Transverse colon (tissue), 4 donors: ENCODE measurements at regions not wholly inside any gene's neighbourhood (a gene's known extent, or its start where the extent isn't known, plus 50 kb on each side); places are given as distances from the start of the nearest gene placed in this dataset.

Experiments
- DNase-seq: peaks from one replicate; pipeline ENCODE4 v3.0.0-alpha.2; 2019
- H3K27ac ChIP-seq, 4 donors: fragments of 200-600 bp; sonication (generic); 2 replicates each; pipeline ENCODE4 v1.5.1; 2016 to 2018; ENCODE audit warnings: inconsistent platforms in 4 of 4
- H3K27me3 ChIP-seq: fragments of 200-600 bp; sonication (generic); 2 replicates; pipeline ENCODE4 v1.5.1; 2017; ENCODE audit warnings: inconsistent platforms
- H3K36me3 ChIP-seq, 4 donors: fragments of 200-600 bp; sonication (generic); 2 replicates each; pipeline ENCODE4 v1.5.1; 2017 to 2019; ENCODE audit warnings: inconsistent platforms in 4 of 4
- H3K4me1 ChIP-seq, 4 donors: fragments of 200-600 bp; sonication (generic); 2 replicates each; pipeline ENCODE4 v1.5.1; 2017 to 2020; ENCODE audit warnings: inconsistent platforms in 4 of 4
- H3K4me3 ChIP-seq, 4 donors: fragments of 200-600 bp; sonication (generic); 1 replicate in 1 of 4; 2 replicates in 3 of 4; pipeline versions ENCODE4 v1.5.1 to v1.6.1; 2017 to 2019; ENCODE audit warnings: inconsistent platforms in 4 of 4
- H3K9me3 ChIP-seq, 2 donors: fragments of 200-600 bp; sonication (generic); 2 replicates each; pipeline ENCODE4 v1.5.1; 2017 to 2019; ENCODE audit warnings: inconsistent platforms in 2 of 2
- EP300 ChIP-seq: sonication (generic); formaldehyde crosslinking; IDR thresholded peaks from one replicate; pipeline ENCODE4 v1.6.1; 2017; ENCODE audit warnings: antibody characterized with exemption, low read depth
- POLR2A ChIP-seq: fragments of 450-650 bp; IDR thresholded peaks from one replicate; pipeline ENCODE4 v1.6.1; 2016; ENCODE audit warnings: antibody characterized with exemption, mild to moderate bottlenecking, moderate library complexity
- POLR2AphosphoS5 ChIP-seq, 3 donors: sonication (generic); formaldehyde crosslinking; IDR thresholded peaks; one replicate each; pipeline ENCODE4 v1.6.1; 2016; ENCODE audit warnings: antibody characterized with exemption in 3 of 3
- WGBS, 2 donors: methylation state at CpG; one replicate each; pipeline ENCODE4 v1.1.5; 2018; ENCODE audit warnings: low coverage in 1 of 2; 5-methylcytosine and 5-hydroxymethylcytosine counted together
- in situ Hi-C, 4 donors: fragments of 200-750 bp; cut with MboI; loops; one replicate each; pipeline versions ENCODE4 v1.15.0 to v1.15.1; 2017; ENCODE audit warnings: low sequenced_read_pairs in 3 of 4, low pct_ligation_motif_present in 1 of 4, low pct_unique_long_range_greater_than_20kb in 1 of 4
- intact Hi-C: fragments of 100-400 bp; cut with DNase I; formaldehyde crosslinking; loops from one replicate; pipeline ENCODE4 v1.15.1; 2023; ENCODE audit warnings: low total_unique reads
- TF ChIP-seq, protein P1 (sequence below), 5 experiments: fragments of 200-600 bp in 3 of 5; fragments of 450-650 bp in 2 of 5; sonication (generic) in 3 of 5; IDR thresholded peaks; 1 replicate in 2 of 5; 2 replicates in 3 of 5; pipeline ENCODE4 v1.5.1; 2016 to 2017; ENCODE audit warnings: antibody characterized with exemption in 5 of 5, inconsistent platforms in 3 of 5, mild to moderate bottlenecking in 2 of 5, moderate library complexity in 1 of 5

- Histone ChIP-seq H3K4me3 (no peak overlapping the region), H3K4me1 (no peaks in the 10 kb centered on the region), H3K9me3 (no peaks in the 10 kb centered on the region), H3K36me3 (no peaks in the 10 kb centered on the region), H3K27ac (no peak overlapping the region), H3K27me3 (no peaks in the 10 kb centered on the region)
- in situ Hi-C loops (loop anchor here (10.0 to 25.0 kb wide), 3 partner anchors 100 to 407 kb away; partner anchors contain the start of gene SLC5A9 (in 2 of the 4)), intact Hi-C loops (no loop called here)
- TF ChIP-seq POLR2A = no peak
- TF ChIP-seq, protein P1, sequence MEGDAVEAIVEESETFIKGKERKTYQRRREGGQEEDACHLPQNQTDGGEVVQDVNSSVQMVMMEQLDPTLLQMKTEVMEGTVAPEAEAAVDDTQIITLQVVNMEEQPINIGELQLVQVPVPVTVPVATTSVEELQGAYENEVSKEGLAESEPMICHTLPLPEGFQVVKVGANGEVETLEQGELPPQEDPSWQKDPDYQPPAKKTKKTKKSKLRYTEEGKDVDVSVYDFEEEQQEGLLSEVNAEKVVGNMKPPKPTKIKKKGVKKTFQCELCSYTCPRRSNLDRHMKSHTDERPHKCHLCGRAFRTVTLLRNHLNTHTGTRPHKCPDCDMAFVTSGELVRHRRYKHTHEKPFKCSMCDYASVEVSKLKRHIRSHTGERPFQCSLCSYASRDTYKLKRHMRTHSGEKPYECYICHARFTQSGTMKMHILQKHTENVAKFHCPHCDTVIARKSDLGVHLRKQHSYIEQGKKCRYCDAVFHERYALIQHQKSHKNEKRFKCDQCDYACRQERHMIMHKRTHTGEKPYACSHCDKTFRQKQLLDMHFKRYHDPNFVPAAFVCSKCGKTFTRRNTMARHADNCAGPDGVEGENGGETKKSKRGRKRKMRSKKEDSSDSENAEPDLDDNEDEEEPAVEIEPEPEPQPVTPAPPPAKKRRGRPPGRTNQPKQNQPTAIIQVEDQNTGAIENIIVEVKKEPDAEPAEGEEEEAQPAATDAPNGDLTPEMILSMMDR (IDR thresholded peaks at IDR 0.05) = no peak
- TF ChIP-seq EP300 = no peak
- TF ChIP-seq POLR2AphosphoS5 (IDR thresholded peaks at IDR 0.05) = no peak
- no peak for DNase-seq
- WGBS, 2 donors = 58% methylated on average over 3 of the region's 3 CpGs; no CpG with 5 or more reads in 1 of the 2 donors
These were observed 108.0 kb upstream of the TRABD2B start for GRCh38 chr1:48105165-48105564.

GRCh38 chr1:48103495-48103894, 106.3 kb upstream of the TRABD2B start:
- Histone ChIP-seq H3K4me3 (no peak overlapping the region), H3K27me3 (no peaks in the 10 kb centered on the region), H3K4me1 (no peaks in the 10 kb centered on the region), H3K27ac (no peak overlapping the region), H3K9me3 (no peaks in the 10 kb centered on the region), H3K36me3 (no peaks in the 10 kb centered on the region)
- TF ChIP-seq EP300 = no peak
- TF ChIP-seq POLR2AphosphoS5 (IDR thresholded peaks at IDR 0.05) = no peak
- no peak for TF ChIP-seq POLR2A
- TF ChIP-seq, protein P1 (IDR thresholded peaks at IDR 0.05) = no peak
- intact Hi-C loops (no loop called here), in situ Hi-C loops (loop anchor here (10.0 to 25.0 kb wide), 3 partner anchors 101 to 409 kb away; partner anchors contain the start of gene SLC5A9 (in 2 of the 4))
- no peak for DNase-seq
- WGBS, 2 donors = 73 to 85% methylated on average over 3 to 6 of the region's 6 CpGs

GRCh38 chr1:48102766-48103165, 105.6 kb upstream of the TRABD2B start:
- DNase-seq = no peak
- in situ Hi-C loops = loop anchor here (10.0 to 25.0 kb wide), 3 partner anchors 102 to 410 kb away; partner anchors contain the start of gene SLC5A9 (in 2 of the 4)
- H3K4me1 ChIP-seq = no peaks in the 10 kb centered on the region
- H3K27me3 ChIP-seq = peaks cover 6% of the 10 kb centered on the region
- TF ChIP-seq POLR2AphosphoS5 (IDR thresholded peaks at IDR 0.05) (no peak), EP300 (no peak), POLR2A (no peak)
- TF ChIP-seq, protein P1 (IDR thresholded peaks at IDR 0.05) = no peak
- no peak overlapping the region for H3K27ac ChIP-seq
- H3K36me3 ChIP-seq = no peaks in the 10 kb centered on the region
- 83% methylated on average over 6 of the region's 6 CpGs; no CpG with 5 or more reads in 1 of the 2 donors for WGBS, 2 donors
- H3K9me3 ChIP-seq = no peaks in the 10 kb centered on the region
- intact Hi-C loops = no loop called here
- H3K4me3 ChIP-seq = no peak overlapping the region

- Histone ChIP-seq H3K4me1 (peaks cover 0 to 1% (median 0%) of the 10 kb centered on the region in 4 donors), H3K27me3 (peaks cover 10% of the 10 kb centered on the region), H3K9me3 (no peaks in the 10 kb centered on the region), H3K36me3 (no peaks in the 10 kb centered on the region), H3K27ac (no peak overlapping the region), H3K4me3 (no peak overlapping the region)
- intact Hi-C loops (no loop called here), in situ Hi-C loops (loop anchor here in 1 of 4 donors (25.0 kb wide), 1 partner anchor 413 kb away; no protein-coding TSS in a partner anchor)
- 43 to 49% methylated on average over 4 to 10 of the region's 10 CpGs for WGBS, 2 donors
- no peak for TF ChIP-seq POLR2A
- TF ChIP-seq, protein P1 (IDR thresholded peaks at IDR 0.05) = no peak
- no peak for TF ChIP-seq POLR2AphosphoS5 (IDR thresholded peaks at IDR 0.05)
- no peak for TF ChIP-seq EP300
- DNase-seq = no peak
These were observed 102.0 kb upstream of the TRABD2B start for GRCh38 chr1:48099072-48099773.
